EL (cell line): ENCODE measurements at regions not wholly inside any gene's neighbourhood (a gene's known extent, or its start where the extent isn't known, plus 50 kb on each side); places are given as distances from the start of the nearest gene placed in this dataset.
A peak's percentile ranks its signal among the peaks of the same experiment; 100 is the strongest.
"Not testable (repeated sequence)": the region's sequence is repeated elsewhere in the genome, so short reads cannot be mapped to it uniquely, and the experiment has no call there.

Experiments
- DNase-seq: peaks from one replicate; pipeline ENCODE4 v3.0.0-alpha.2; 2016

- no peak for DNase-seq
Observed at GRCh38 chr15:69660114-69660513, 207.5 kb downstream of the RPLP1 start.

DNA sequence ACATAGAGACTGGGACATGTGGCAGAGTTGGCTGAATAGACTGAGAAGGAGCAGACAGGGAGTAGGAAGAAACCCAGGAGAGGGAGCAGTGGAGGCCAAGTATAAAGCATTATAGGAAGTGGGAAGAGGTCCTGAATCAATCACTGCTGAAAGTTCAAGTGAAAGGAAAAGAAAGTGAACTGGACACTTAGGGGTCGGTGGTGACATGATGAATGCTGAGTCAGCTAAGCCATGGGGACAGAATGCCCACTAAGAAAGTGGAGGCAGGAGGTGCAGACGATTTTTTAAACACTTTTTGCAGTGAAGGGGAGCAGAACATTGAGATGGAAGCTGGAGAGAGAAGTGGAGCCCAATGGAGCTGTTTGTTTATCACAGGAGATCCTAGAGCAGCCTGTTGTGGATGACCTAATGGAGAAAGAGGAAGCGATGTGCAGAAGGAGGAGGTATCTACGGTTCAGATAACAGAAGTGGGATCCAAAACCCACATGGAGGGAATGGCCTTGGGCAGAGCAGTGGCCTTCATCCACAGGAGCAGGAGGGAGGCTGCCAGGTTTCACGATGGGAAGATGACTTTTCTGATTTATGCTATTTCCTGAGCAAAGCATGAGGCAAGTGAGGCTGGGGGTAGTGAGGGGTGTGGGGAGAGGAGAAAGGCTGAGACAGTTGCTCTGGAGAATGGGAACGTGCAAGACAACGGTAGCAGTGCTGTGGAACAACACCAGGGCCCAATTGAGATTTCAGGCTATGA, 208.2 kb downstream of the RPLP1 start:
- no peak for DNase-seq

GRCh38 chr15:69661446-69661845, 208.8 kb downstream of the RPLP1 start:
- no peak for DNase-seq

- DNase-seq = no peak
Observed at GRCh38 chr15:69661871-69662644, 209.4 kb downstream of the RPLP1 start.

GRCh38 chr15:69662645-69663000, 210.0 kb downstream of the RPLP1 start:
- no peak for DNase-seq

GRCh38 chr15:69663441-69663840, 210.8 kb downstream of the RPLP1 start:
- no peak for DNase-seq

- DNase-seq = no peak
Observed at GRCh38 chr15:69663982-69664381, 211.4 kb downstream of the RPLP1 start.

DNA sequence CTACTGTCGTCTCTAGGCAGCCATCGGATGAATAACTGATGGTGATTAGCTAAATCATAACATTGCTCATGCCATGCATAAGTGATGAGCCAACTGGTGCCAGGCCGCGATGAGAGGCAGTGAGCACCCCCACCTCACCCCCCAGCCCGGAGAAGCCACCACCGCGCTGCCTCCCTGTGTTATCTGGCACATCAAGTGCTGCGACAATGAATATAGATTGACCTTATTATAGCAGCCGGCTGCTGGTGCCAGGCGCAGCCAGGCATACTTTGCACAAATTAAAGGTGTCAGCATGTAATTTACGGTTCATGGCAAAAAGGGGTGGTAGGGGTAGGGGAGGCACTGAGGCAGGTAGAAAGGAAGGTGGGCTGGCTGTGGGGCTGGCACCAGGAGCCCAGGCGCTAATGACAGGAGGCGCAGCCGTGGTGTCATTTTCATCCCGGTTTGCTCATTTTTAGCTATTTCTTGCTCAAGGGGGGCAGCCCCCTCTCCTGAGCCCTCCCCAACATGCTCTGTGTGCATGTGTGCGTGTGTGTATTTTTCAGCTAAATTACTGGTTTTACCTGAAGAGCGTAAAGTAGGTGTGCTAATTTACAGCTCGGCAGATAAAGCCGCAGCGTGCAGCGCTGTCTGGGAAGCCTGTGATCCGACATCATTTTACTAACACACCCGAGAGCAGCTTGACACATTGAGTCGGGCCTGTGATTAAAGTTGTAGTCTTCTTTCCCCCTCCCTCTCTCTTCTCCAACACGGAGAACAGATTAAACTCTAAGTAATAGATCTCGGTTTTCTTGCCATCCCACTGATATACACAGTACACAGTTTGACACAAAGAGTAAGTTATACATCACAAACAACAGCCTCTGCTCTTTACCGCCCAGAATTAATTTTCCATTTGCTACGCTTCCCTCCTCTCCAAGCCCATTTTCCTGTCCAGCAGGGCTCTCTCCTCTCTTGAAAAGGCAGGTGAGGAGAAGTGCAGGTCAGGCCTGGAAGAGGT, 212.3 kb downstream of the RPLP1 start:
- no peak for DNase-seq

GRCh38 chr15:69665641-69666111, 213.1 kb downstream of the RPLP1 start:
- DNase-seq = no peak

DNA sequence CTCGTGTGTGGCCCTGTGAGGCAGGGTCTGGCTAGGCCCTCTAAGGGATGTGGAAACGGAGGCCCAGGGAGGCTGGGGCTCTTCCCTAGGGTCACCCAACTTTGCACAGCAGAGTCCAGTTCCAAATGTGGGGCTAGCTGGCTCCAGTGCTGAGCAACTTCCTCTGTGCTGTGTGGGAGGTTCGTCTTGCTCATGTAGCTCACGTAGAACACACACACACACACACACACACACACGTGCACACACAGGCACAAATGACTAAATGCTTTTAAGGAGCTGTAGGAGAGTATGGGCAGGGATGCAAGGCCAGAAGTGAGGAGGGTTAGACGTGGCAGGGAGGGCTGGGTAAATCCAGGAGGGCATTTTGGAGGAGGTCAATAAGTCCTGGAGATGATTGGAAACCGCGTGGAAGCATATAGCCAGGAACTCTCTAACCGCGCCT, 213.8 kb downstream of the RPLP1 start:
- peak; percentile 19 for DNase-seq

- DNase-seq = no peak
Observed at GRCh38 chr15:69666921-69667811, 214.5 kb downstream of the RPLP1 start.

- no peak for DNase-seq
Observed at GRCh38 chr15:69668039-69668705, 215.6 kb downstream of the RPLP1 start.

DNA sequence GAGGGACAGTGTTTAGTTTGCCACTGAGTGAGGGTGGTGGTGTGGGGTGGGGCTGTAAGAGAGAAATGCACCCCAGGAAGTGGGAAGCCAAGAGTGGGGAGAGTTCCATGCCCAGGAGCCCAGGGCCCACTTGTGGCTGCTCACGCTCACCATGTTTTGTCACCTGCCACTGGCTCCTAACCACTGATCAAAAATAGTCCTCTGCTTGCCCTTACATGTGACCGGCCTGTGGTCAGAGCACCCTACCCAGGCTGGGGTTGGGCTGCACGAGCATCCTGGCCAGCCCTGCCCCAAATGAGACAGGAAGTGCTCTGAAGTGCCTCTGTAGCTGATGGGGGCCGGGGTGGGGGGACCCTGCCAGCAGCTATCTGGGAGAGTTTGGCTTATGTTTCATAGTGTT, 216.3 kb downstream of the RPLP1 start:
- DNase-seq = no peak

DNA sequence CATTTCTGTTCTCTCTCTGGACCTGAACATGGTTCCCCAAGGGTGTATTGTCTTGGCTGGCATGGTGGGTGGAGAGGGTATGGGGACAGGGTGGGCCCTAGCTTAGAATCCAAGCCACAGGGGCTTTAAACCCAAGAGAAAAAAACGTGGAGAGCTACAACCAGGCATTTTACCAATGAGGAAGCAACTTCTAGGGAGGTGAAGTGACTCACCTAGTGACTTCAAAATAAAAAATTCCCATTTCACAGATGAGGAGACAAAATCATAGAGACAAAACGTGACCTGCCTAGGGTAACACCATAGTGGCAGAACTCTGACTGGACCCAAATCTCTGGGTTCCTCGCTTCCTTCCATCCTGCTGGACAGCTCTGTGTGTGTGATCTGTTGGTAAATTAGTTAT, 216.8 kb downstream of the RPLP1 start:
- DNase-seq = no peak

GRCh38 chr15:69673291-69673881, 220.8 kb downstream of the RPLP1 start:
- DNase-seq = no peak

- DNase-seq = no peak
Observed at GRCh38 chr15:69675731-69676130, 223.1 kb downstream of the RPLP1 start.

DNA sequence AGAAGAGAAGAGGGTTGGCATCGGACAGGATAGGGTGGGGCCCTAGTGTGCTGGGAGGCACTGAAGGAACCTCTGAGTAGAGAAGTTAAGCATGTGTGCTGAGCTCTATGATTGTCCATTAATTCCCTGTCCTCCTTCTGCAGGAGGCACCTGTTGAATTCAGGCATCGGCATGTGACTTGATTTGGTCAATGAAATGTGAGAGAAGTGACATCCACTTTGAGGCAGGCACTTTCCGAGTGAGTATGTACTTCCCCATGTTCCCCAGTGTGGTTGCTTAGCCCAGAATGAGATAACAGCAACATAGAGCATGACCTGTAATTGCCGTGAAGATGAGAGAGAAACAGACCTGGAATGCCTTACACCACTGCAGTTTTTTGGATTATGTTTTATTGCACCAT, 224.8 kb downstream of the RPLP1 start:
- no peak for DNase-seq

DNA sequence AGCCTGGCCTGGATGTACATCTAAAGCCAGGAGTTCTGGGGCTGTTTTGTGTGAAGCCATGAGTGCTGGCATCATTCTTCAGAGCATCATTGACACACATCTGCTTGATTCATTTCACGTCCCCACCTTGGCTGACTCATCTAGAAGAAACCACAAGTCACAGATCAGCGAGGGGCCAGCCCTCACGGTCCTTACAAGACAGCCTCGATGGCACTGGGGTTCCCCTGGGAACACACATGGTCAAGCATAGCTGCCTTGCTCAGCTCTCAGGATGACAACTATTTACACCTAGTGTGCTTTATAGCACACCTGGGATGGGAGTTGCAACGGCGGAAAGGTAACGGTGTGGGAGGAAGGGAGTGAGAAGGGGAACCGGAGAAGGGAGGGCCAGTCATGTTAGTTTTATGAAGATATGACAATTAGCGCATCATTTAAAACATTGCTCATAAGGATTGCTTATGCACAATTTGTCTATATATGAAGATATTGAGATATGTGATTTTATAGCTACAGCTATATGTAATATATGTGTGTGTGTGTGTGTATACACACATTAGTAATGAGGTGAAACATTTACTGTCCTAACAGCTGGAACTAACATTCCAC, 227.1 kb downstream of the RPLP1 start:
- DNase-seq = no peak

GRCh38 chr15:69684823-69685222, 232.2 kb downstream of the RPLP1 start:
- DNase-seq = not testable (repeated sequence)
